ENCODE measurements at regions not wholly inside any gene's neighbourhood (a gene's known extent, or its start where the extent isn't known, plus 50 kb on each side); places are given as distances from the start of the nearest gene placed in this dataset.

- ATAC-seq (replicated peaks in 1 of 4) (no peak), DNase-seq (no peak)
- no peaks in the 10 kb centered on the region for H3K27me3 ChIP-seq (replicated peaks in 1 of 2; ENCODE audit: control insufficient read depth in 2 of 2, extremely low read depth in 1 of 2, insufficient read depth in 2 of 2, low read length in 1 of 2)
- no peak overlapping the region for H3K4me3 Mint-ChIP-seq
- H3K4me3 ChIP-seq (ENCODE audit: control insufficient read depth in 1 of 2, extremely low read depth in 1 of 2, low read length in 1 of 2), result no peak overlapping the region
- no peak overlapping the region for H3K27ac Mint-ChIP-seq
- H3K4me1 ChIP-seq (ENCODE audit: control insufficient read depth in 1 of 2, extremely low read depth in 1 of 2, insufficient read depth in 2 of 2, low read length in 2 of 2), result no peaks in the 10 kb centered on the region
- H3K36me3 Mint-ChIP-seq, result no peaks in the 10 kb centered on the region
- POLR2A ChIA-PET, result no interaction called here
- CTCF ChIA-PET, result no interaction called here
- H3K4me1 Mint-ChIP-seq, result no peaks in the 10 kb centered on the region
- H3K36me3 ChIP-seq (ENCODE audit: control insufficient read depth in 2 of 2, extremely low read depth in 1 of 2, insufficient read depth in 1 of 2, low read length in 1 of 2), result no peaks in the 10 kb centered on the region
- H3K9me3 ChIP-seq, result no peaks in the 10 kb centered on the region
- peaks cover 2 to 8% of the 10 kb centered on the region in 2 donors for H3K27me3 Mint-ChIP-seq
- no peaks in the 10 kb centered on the region for H3K9me3 Mint-ChIP-seq
- H3K27ac ChIP-seq (ENCODE audit: low read length), result no peak overlapping the region
- WGBS (ENCODE audit: insufficient coverage), result 47% methylated on average over 2 of the region's 4 CpGs
These were observed 130.0 kb downstream of the TES start for GRCh38 chr7:116340201-116340847.

- H3K27me3 ChIP-seq (replicated peaks in 1 of 2; ENCODE audit: control insufficient read depth in 2 of 2, extremely low read depth in 1 of 2, insufficient read depth in 2 of 2, low read length in 1 of 2), result no peaks in the 10 kb centered on the region
- no peaks in the 10 kb centered on the region for H3K9me3 ChIP-seq
- Mint-ChIP-seq H3K4me3 (no peak overlapping the region), H3K36me3 (no peaks in the 10 kb centered on the region), H3K27ac (no peak overlapping the region), H3K9me3 (no peaks in the 10 kb centered on the region), H3K27me3 (peaks cover 2 to 3% of the 10 kb centered on the region in 2 donors), H3K4me1 (no peaks in the 10 kb centered on the region)
- WGBS (ENCODE audit: insufficient coverage), result no CpG with 5 or more reads among the region's 9 CpGs
- ATAC-seq (replicated peaks in 1 of 4), result no peak
- no peaks in the 10 kb centered on the region for H3K4me1 ChIP-seq (ENCODE audit: control insufficient read depth in 1 of 2, extremely low read depth in 1 of 2, insufficient read depth in 2 of 2, low read length in 2 of 2)
- H3K4me3 ChIP-seq (ENCODE audit: control insufficient read depth in 1 of 2, extremely low read depth in 1 of 2, low read length in 1 of 2), result no peak overlapping the region
- no peaks in the 10 kb centered on the region for H3K36me3 ChIP-seq (ENCODE audit: control insufficient read depth in 2 of 2, extremely low read depth in 1 of 2, insufficient read depth in 1 of 2, low read length in 1 of 2)
- no peak overlapping the region for H3K27ac ChIP-seq (ENCODE audit: low read length)
- ChIA-PET POLR2A (no interaction called here), CTCF (interaction anchor here in 1 of 2 donors (0.5 kb wide), 1 partner anchor 81 kb away, joined by 11 read pairs; no protein-coding TSS in a partner anchor)
- DNase-seq, result no peak
These were observed 130.9 kb downstream of the TES start for GRCh38 chr7:116340943-116341907.

GRCh38 chr7:116342125-116342524, 131.8 kb downstream of the TES start:
- Mint-ChIP-seq H3K27ac (no peak overlapping the region), H3K4me1 (no peaks in the 10 kb centered on the region), H3K4me3 (no peak overlapping the region), H3K27me3 (peaks cover 0 to under 1% of the 10 kb centered on the region in 2 donors), H3K9me3 (no peaks in the 10 kb centered on the region), H3K36me3 (no peaks in the 10 kb centered on the region)
- Histone ChIP-seq H3K36me3 (ENCODE audit: control insufficient read depth in 2 of 2, extremely low read depth in 1 of 2, insufficient read depth in 1 of 2, low read length in 1 of 2) (no peaks in the 10 kb centered on the region), H3K27me3 (replicated peaks in 1 of 2; ENCODE audit: control insufficient read depth in 2 of 2, extremely low read depth in 1 of 2, insufficient read depth in 2 of 2, low read length in 1 of 2) (no peaks in the 10 kb centered on the region), H3K27ac (ENCODE audit: low read length) (no peak overlapping the region), H3K9me3 (no peaks in the 10 kb centered on the region), H3K4me1 (ENCODE audit: control insufficient read depth in 1 of 2, extremely low read depth in 1 of 2, insufficient read depth in 2 of 2, low read length in 2 of 2) (no peaks in the 10 kb centered on the region), H3K4me3 (ENCODE audit: control insufficient read depth in 1 of 2, extremely low read depth in 1 of 2, low read length in 1 of 2) (no peak overlapping the region)
- ATAC-seq (replicated peaks in 1 of 4) (no peak), DNase-seq (no peak)
- CTCF ChIA-PET, result no interaction called here
- POLR2A ChIA-PET, result no interaction called here

GRCh38 chr7:116347151-116347832, 137.0 kb downstream of the TES start:
- H3K27ac ChIP-seq (ENCODE audit: low read length), result no peak overlapping the region
- CTCF ChIA-PET, result no interaction called here
- Mint-ChIP-seq H3K27me3 (peaks cover 0 to 7% of the 10 kb centered on the region in 2 donors), H3K27ac (no peak overlapping the region), H3K9me3 (peaks cover 0 to 3% (median 0%) of the 10 kb centered on the region in 3 donors), H3K4me3 (no peak overlapping the region), H3K36me3 (no peaks in the 10 kb centered on the region), H3K4me1 (no peaks in the 10 kb centered on the region)
- no peaks in the 10 kb centered on the region for H3K9me3 ChIP-seq
- DNase-seq, result no peak
- no peaks in the 10 kb centered on the region for H3K27me3 ChIP-seq (replicated peaks in 1 of 2; ENCODE audit: control insufficient read depth in 2 of 2, extremely low read depth in 1 of 2, insufficient read depth in 2 of 2, low read length in 1 of 2)
- POLR2A ChIA-PET, result no interaction called here
- H3K4me3 ChIP-seq (ENCODE audit: control insufficient read depth in 1 of 2, extremely low read depth in 1 of 2, low read length in 1 of 2), result no peak overlapping the region
- no peaks in the 10 kb centered on the region for H3K36me3 ChIP-seq (ENCODE audit: control insufficient read depth in 2 of 2, extremely low read depth in 1 of 2, insufficient read depth in 1 of 2, low read length in 1 of 2)
- 68% methylated on average over 2 of the region's 3 CpGs for WGBS (ENCODE audit: insufficient coverage)
- ATAC-seq (replicated peaks in 1 of 4), result no peak
- no peaks in the 10 kb centered on the region for H3K4me1 ChIP-seq (ENCODE audit: control insufficient read depth in 1 of 2, extremely low read depth in 1 of 2, insufficient read depth in 2 of 2, low read length in 2 of 2)

- no peaks in the 10 kb centered on the region for H3K9me3 ChIP-seq
- ATAC-seq (replicated peaks in 1 of 4), result no peak
- Mint-ChIP-seq H3K9me3 (peaks cover 0 to 3% (median 0%) of the 10 kb centered on the region in 3 donors), H3K4me1 (no peaks in the 10 kb centered on the region), H3K27me3 (peaks cover 0 to 7% of the 10 kb centered on the region in 2 donors), H3K27ac (no peak overlapping the region), H3K4me3 (no peak overlapping the region), H3K36me3 (no peaks in the 10 kb centered on the region)
- no peak overlapping the region for H3K4me3 ChIP-seq (ENCODE audit: control insufficient read depth in 1 of 2, extremely low read depth in 1 of 2, low read length in 1 of 2)
- no peaks in the 10 kb centered on the region for H3K36me3 ChIP-seq (ENCODE audit: control insufficient read depth in 2 of 2, extremely low read depth in 1 of 2, insufficient read depth in 1 of 2, low read length in 1 of 2)
- no peak overlapping the region for H3K27ac ChIP-seq (ENCODE audit: low read length)
- no peaks in the 10 kb centered on the region for H3K27me3 ChIP-seq (replicated peaks in 1 of 2; ENCODE audit: control insufficient read depth in 2 of 2, extremely low read depth in 1 of 2, insufficient read depth in 2 of 2, low read length in 1 of 2)
- POLR2A ChIA-PET, result no interaction called here
- no peaks in the 10 kb centered on the region for H3K4me1 ChIP-seq (ENCODE audit: control insufficient read depth in 1 of 2, extremely low read depth in 1 of 2, insufficient read depth in 2 of 2, low read length in 2 of 2)
- no peak for DNase-seq
- CTCF ChIA-PET, result no interaction called here
- WGBS (ENCODE audit: insufficient coverage), result 91% methylated on average over 3 of the region's 3 CpGs
These were observed 138.0 kb downstream of the TES start for GRCh38 chr7:116348346-116348745.

- H3K27me3 ChIP-seq (replicated peaks in 1 of 2; ENCODE audit: control insufficient read depth in 2 of 2, extremely low read depth in 1 of 2, insufficient read depth in 2 of 2, low read length in 1 of 2), result no peaks in the 10 kb centered on the region
- H3K4me3 Mint-ChIP-seq, result no peak overlapping the region
- no peaks in the 10 kb centered on the region for H3K9me3 ChIP-seq
- H3K4me1 ChIP-seq (ENCODE audit: control insufficient read depth in 1 of 2, extremely low read depth in 1 of 2, insufficient read depth in 2 of 2, low read length in 2 of 2), result no peaks in the 10 kb centered on the region
- no peaks in the 10 kb centered on the region for H3K36me3 Mint-ChIP-seq
- no peak overlapping the region for H3K27ac Mint-ChIP-seq
- ChIA-PET CTCF (interaction anchor here in 1 of 2 donors (0.8 kb wide), 1 partner anchor 13 kb away, joined by 3 read pairs; no protein-coding TSS in a partner anchor), POLR2A (no interaction called here)
- no peak for DNase-seq
- WGBS (ENCODE audit: insufficient coverage), result 85% methylated on average over 2 of the region's 6 CpGs
- no peak overlapping the region for H3K4me3 ChIP-seq (ENCODE audit: control insufficient read depth in 1 of 2, extremely low read depth in 1 of 2, low read length in 1 of 2)
- no peak for ATAC-seq (replicated peaks in 1 of 4)
- no peaks in the 10 kb centered on the region for H3K36me3 ChIP-seq (ENCODE audit: control insufficient read depth in 2 of 2, extremely low read depth in 1 of 2, insufficient read depth in 1 of 2, low read length in 1 of 2)
- no peak overlapping the region for H3K27ac ChIP-seq (ENCODE audit: low read length)
- peaks cover 0 to 3% (median 0%) of the 10 kb centered on the region in 3 donors for H3K9me3 Mint-ChIP-seq
- peaks cover 0 to 15% of the 10 kb centered on the region in 2 donors for H3K27me3 Mint-ChIP-seq
- H3K4me1 Mint-ChIP-seq, result no peaks in the 10 kb centered on the region
These were observed 141.6 kb downstream of the TES start for GRCh38 chr7:116351966-116352365.
